ENCODE measurements at regions not wholly inside any gene's neighbourhood (a gene's known extent, or its start where the extent isn't known, plus 50 kb on each side); places are given as distances from the start of the nearest gene placed in this dataset.
"Not testable (repeated sequence)": the region's sequence is repeated elsewhere in the genome, so short reads cannot be mapped to it uniquely, and the experiment has no call there.

DNA sequence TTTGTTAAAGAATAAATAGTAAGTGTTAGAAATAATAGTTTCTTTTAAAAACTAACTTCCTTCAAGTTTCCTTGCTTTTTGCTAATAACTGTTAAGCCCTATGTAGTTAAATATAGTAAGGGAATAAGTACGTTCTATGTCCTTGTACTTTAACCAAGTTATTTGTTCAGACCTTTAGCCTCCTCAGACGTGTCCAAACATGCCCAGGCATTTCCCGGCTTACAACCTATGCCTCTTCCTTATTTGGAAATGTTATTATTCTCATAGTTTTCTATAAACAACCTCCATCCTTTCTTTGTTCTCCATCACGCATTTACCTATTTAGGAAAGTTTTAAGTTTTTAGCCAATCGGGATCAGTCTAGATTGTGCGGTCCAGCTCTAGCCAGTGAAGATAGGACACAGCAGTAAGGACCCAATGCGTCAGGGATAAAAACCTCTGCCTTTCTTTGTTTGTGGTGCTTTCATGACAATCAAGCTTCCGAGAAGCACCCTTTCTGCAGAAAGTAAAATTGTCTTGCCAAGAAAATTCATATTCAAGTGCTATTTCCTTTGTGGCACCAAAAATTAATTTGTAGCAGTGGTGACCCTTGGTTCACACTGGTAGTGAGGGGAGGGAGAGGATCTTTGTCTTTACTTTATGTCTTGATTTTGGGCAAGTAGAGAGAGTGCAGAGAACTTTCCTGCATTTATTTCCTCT lies 851.3 kb upstream of the POM121L12 start:
- DNase-seq (ENCODE audit: low read depth) = no peak
- H3K4me3 ChIP-seq (ENCODE audit: low read depth, low read length) = no peak overlapping the region
- TF ChIP-seq, protein P1, sequence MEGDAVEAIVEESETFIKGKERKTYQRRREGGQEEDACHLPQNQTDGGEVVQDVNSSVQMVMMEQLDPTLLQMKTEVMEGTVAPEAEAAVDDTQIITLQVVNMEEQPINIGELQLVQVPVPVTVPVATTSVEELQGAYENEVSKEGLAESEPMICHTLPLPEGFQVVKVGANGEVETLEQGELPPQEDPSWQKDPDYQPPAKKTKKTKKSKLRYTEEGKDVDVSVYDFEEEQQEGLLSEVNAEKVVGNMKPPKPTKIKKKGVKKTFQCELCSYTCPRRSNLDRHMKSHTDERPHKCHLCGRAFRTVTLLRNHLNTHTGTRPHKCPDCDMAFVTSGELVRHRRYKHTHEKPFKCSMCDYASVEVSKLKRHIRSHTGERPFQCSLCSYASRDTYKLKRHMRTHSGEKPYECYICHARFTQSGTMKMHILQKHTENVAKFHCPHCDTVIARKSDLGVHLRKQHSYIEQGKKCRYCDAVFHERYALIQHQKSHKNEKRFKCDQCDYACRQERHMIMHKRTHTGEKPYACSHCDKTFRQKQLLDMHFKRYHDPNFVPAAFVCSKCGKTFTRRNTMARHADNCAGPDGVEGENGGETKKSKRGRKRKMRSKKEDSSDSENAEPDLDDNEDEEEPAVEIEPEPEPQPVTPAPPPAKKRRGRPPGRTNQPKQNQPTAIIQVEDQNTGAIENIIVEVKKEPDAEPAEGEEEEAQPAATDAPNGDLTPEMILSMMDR (IDR thresholded peaks at IDR 0.05; ENCODE audit: insufficient read depth, low read length) = no peak

DNA sequence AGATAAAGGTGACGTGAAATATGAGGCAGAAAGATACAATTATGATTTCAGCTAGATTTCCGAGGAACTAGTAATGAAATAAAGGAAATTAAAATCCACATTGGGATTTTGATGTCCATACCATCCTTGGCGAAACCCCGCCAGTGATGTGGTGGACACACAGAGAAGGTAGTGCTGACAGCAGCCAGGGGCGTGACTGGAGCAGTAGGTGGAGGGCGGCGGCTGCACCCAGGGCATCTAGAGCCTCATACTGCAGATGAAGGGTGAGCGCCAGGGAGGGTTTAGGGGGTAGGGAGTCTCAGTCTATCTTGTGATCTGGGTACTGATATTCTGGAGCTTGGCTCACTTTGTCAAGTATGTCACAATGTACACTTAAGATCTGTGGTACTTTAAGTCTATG lies 855.5 kb upstream of the POM121L12 start:
- TF ChIP-seq, protein P1 (IDR thresholded peaks at IDR 0.05; ENCODE audit: insufficient read depth, low read length) = no peak
- no peak for DNase-seq (ENCODE audit: low read depth)
- H3K4me3 ChIP-seq (ENCODE audit: low read depth, low read length) = no peak overlapping the region

DNA sequence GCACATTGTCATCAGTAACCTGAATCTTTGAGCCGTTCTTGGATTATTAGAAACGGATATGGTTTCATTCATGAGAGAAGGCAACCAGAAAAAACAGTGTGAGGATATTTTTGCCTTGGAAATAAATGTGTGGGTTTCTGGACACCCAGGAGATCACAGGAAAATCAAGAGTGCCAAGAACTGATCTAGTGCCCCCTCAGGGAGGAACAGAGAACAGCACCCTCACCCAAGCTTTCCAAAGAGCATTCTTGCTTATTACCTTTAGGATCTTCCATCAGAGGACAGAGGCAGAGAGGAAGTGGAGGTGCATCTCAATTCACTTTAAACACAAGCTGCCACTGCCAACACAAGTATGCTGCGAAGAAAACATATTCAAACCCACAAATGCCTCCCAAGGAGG lies 851.5 kb upstream of the COBL start:
- no peak overlapping the region for H3K4me3 ChIP-seq (ENCODE audit: low read depth, low read length)
- DNase-seq (ENCODE audit: low read depth) = no peak
- TF ChIP-seq, protein P1 (IDR thresholded peaks at IDR 0.05; ENCODE audit: insufficient read depth, low read length) = no peak

DNA sequence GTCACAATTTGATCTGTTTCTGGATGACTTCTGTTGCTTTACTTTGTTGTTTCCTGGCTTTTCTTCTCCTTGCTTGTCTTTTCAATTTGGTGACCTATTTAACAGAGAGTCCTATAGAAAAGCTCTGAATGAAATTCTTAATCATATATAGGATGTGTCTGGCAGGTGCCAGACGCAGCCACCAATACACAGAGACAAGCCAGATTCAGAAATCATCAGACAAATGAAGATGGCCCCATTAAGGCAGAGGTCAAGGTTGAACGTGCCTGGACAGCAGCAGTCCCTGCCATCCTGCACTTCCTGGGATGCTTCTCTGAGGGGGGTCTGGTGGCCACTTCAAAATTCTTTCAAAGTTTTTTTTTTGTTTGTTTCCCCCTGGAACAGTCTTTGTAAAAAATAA lies 846.7 kb upstream of the COBL start:
- TF ChIP-seq, protein P1 (IDR thresholded peaks at IDR 0.05; ENCODE audit: insufficient read depth, low read length) = no peak
- DNase-seq (ENCODE audit: low read depth) = no peak
- no peak overlapping the region for H3K4me3 ChIP-seq (ENCODE audit: low read depth, low read length)

DNA sequence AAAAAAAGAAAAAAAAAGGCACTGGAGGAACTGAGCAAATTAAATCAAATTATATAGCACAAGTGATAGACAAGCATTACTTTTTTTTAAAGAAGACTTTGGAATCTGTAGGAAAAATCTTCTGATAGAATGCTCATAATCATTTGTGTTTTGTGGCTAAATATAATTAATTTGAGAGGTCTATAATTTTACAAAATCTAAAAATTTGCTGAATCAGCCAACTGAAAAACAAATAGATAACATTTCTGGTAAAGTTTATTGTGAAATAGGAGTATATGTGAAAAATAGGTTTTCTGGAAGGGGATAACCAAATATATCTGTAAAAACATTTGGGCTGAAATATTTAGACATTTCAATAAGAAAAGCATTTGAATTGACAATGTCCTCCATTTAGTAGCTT lies 844.9 kb upstream of the COBL start:
- H3K4me3 ChIP-seq (ENCODE audit: low read depth, low read length) = no peak overlapping the region
- no peak for DNase-seq (ENCODE audit: low read depth)
- TF ChIP-seq, protein P1 (IDR thresholded peaks at IDR 0.05; ENCODE audit: insufficient read depth, low read length) = no peak

DNA sequence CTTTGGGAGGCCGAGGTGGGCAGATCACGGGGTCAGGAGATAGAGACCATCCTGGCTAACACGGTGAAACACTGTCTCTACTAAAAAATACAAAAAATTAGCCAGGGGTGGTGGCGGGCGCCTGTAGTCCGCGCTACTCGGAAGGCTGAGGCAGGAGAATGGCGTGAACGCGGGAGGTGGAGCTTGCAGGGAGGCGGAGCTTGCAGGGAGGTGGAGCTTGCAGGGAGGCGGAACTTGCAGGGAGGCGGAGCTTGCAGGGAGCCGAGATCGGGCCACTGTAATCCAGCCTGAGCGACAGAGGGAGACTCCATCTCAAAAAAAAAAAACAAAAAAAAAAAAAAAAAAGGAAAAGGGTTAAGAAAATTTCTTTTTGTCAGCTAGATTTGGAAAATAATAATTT lies 842.8 kb upstream of the COBL start:
- not testable (repeated sequence) for H3K4me3 ChIP-seq (ENCODE audit: low read depth, low read length); DNase-seq (ENCODE audit: low read depth)

DNA sequence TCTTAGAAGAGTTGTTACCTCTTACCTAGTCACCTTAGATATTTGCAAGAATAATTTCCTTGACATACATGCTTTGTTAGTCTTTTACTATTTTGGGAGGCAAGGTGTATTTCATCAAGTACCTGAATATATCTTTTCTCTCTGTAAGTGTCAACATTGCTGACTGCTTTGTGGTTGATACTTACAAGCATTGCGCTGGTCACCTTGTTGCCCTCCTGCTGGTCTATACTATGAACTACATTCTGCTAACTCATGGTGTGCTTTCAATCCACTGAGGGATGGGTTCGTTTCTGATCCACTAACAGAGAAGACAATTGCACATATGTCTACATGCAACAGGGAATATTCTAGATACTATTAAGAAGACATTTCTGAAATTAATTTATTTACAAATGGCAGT lies 837.8 kb upstream of the COBL start:
- H3K4me3 ChIP-seq (ENCODE audit: low read depth, low read length) = no peak overlapping the region
- TF ChIP-seq, protein P1 (IDR thresholded peaks at IDR 0.05; ENCODE audit: insufficient read depth, low read length) = no peak
- no peak for DNase-seq (ENCODE audit: low read depth)

All from fibroblast of the aortic adventitia (primary cell).